ENCODE measurements at regions not wholly inside any gene's neighbourhood (a gene's known extent, or its start where the extent isn't known, plus 50 kb on each side); places are given as distances from the start of the nearest gene placed in this dataset.

- TF ChIP-seq CTCF (IDR thresholded peaks at IDR 0.05; ENCODE audit: low read depth, low read length) = no peak
- no peak for TF ChIP-seq EZH2phosphoT487 (IDR thresholded peaks at IDR 0.05; ENCODE audit: low read depth)
- H3K27me3 ChIP-seq (ENCODE audit: low read depth, low read length) = no peaks in the 10 kb centered on the region
- H3K4me1 ChIP-seq (ENCODE audit: low read length) = no peaks in the 10 kb centered on the region
- no peaks in the 10 kb centered on the region for H3K36me3 ChIP-seq (replicated peaks; ENCODE audit: low read depth, low read length)
- H3K4me2 ChIP-seq (ENCODE audit: low read length) = no peak overlapping the region
- H3K27ac ChIP-seq (ENCODE audit: low read length) = no peak overlapping the region
- H3K9ac ChIP-seq (ENCODE audit: low read length) = no peak overlapping the region
- no peaks in the 10 kb centered on the region for H3K79me2 ChIP-seq (ENCODE audit: low read length)
- no peaks in the 10 kb centered on the region for H4K20me1 ChIP-seq (ENCODE audit: insufficient read depth, low read length)
- no peak overlapping the region for H3K4me3 ChIP-seq (ENCODE audit: low read length)
- no peaks in the 10 kb centered on the region for H3K9me3 ChIP-seq (ENCODE audit: insufficient read depth, low read length)
- no peak overlapping the region for H2AFZ ChIP-seq (ENCODE audit: low read depth, low read length)
These were observed 359.0 kb downstream of the TSN start for GRCh38 chr2:122114421-122114820.

GRCh38 chr2:122117371-122117770, 361.9 kb downstream of the TSN start:
- no peak overlapping the region for H3K9ac ChIP-seq (ENCODE audit: low read length)
- H4K20me1 ChIP-seq (ENCODE audit: insufficient read depth, low read length) = no peaks in the 10 kb centered on the region
- no peak overlapping the region for H3K4me2 ChIP-seq (ENCODE audit: low read length)
- TF ChIP-seq CTCF (IDR thresholded peaks at IDR 0.05; ENCODE audit: low read depth, low read length) (no peak), EZH2phosphoT487 (IDR thresholded peaks at IDR 0.05; ENCODE audit: low read depth) (no peak)
- H3K27me3 ChIP-seq (ENCODE audit: low read depth, low read length) = no peaks in the 10 kb centered on the region
- H3K36me3 ChIP-seq (replicated peaks; ENCODE audit: low read depth, low read length) = no peaks in the 10 kb centered on the region
- H3K27ac ChIP-seq (ENCODE audit: low read length) = no peak overlapping the region
- H3K79me2 ChIP-seq (ENCODE audit: low read length) = no peaks in the 10 kb centered on the region
- no peak overlapping the region for H3K4me3 ChIP-seq (ENCODE audit: low read length)
- no peaks in the 10 kb centered on the region for H3K9me3 ChIP-seq (ENCODE audit: insufficient read depth, low read length)
- H3K4me1 ChIP-seq (ENCODE audit: low read length) = no peaks in the 10 kb centered on the region
- H2AFZ ChIP-seq (ENCODE audit: low read depth, low read length) = no peak overlapping the region

- Histone ChIP-seq H3K4me1 (ENCODE audit: low read length) (no peaks in the 10 kb centered on the region), H3K4me3 (ENCODE audit: low read length) (no peak overlapping the region), H4K20me1 (ENCODE audit: insufficient read depth, low read length) (no peaks in the 10 kb centered on the region), H3K9ac (ENCODE audit: low read length) (no peak overlapping the region), H3K27me3 (ENCODE audit: low read depth, low read length) (no peaks in the 10 kb centered on the region), H3K36me3 (replicated peaks; ENCODE audit: low read depth, low read length) (no peaks in the 10 kb centered on the region), H3K27ac (ENCODE audit: low read length) (no peak overlapping the region), H3K9me3 (ENCODE audit: insufficient read depth, low read length) (peaks cover 14% of the 10 kb centered on the region), H2AFZ (ENCODE audit: low read depth, low read length) (no peak overlapping the region), H3K79me2 (ENCODE audit: low read length) (no peaks in the 10 kb centered on the region), H3K4me2 (ENCODE audit: low read length) (no peak overlapping the region)
- TF ChIP-seq CTCF (IDR thresholded peaks at IDR 0.05; ENCODE audit: low read depth, low read length) = no peak
- TF ChIP-seq EZH2phosphoT487 (IDR thresholded peaks at IDR 0.05; ENCODE audit: low read depth) = no peak
These were observed 373.9 kb downstream of the TSN start for GRCh38 chr2:122129399-122129798.

- no peak overlapping the region for H2AFZ ChIP-seq (ENCODE audit: low read depth, low read length)
- no peak overlapping the region for H3K4me2 ChIP-seq (ENCODE audit: low read length)
- H3K4me3 ChIP-seq (ENCODE audit: low read length) = no peak overlapping the region
- no peaks in the 10 kb centered on the region for H3K79me2 ChIP-seq (ENCODE audit: low read length)
- no peak overlapping the region for H3K27ac ChIP-seq (ENCODE audit: low read length)
- TF ChIP-seq CTCF (IDR thresholded peaks at IDR 0.05; ENCODE audit: low read depth, low read length) (no peak), EZH2phosphoT487 (IDR thresholded peaks at IDR 0.05; ENCODE audit: low read depth) (no peak)
- H3K27me3 ChIP-seq (ENCODE audit: low read depth, low read length) = no peaks in the 10 kb centered on the region
- H3K9ac ChIP-seq (ENCODE audit: low read length) = no peak overlapping the region
- H3K4me1 ChIP-seq (ENCODE audit: low read length) = no peaks in the 10 kb centered on the region
- no peaks in the 10 kb centered on the region for H3K36me3 ChIP-seq (replicated peaks; ENCODE audit: low read depth, low read length)
- H3K9me3 ChIP-seq (ENCODE audit: insufficient read depth, low read length) = peaks cover 14% of the 10 kb centered on the region
- H4K20me1 ChIP-seq (ENCODE audit: insufficient read depth, low read length) = no peaks in the 10 kb centered on the region
These were observed 376.8 kb downstream of the TSN start for GRCh38 chr2:122132147-122132691.

Measured in OCI-LY3 (cell line).